Keratinocyte (primary cell): ENCODE measurements at regions not wholly inside any gene's neighbourhood (a gene's known extent, or its start where the extent isn't known, plus 50 kb on each side); places are given as distances from the start of the nearest gene placed in this dataset.

Experiments
- DNase-seq: peaks from one replicate; pipeline ENCODE4 v3.0.0-alpha.2; 2011; ENCODE audit warnings: low read depth, missing footprints, low spot score
- FAIRE-seq: peaks from 2 replicates; lab custom pipeline; 2011; peaks lifted over from hg19 to GRCh38; lab: Jason Lieb, UNC
- H2AFZ ChIP-seq: 2 replicates; pipeline ENCODE4 v1.6.0; 2012; ENCODE audit warnings: low read length, control low read depth, inconsistent platforms; ENCODE audit not compliant: control insufficient read depth
- H3K27ac ChIP-seq: 2 replicates; pipeline ENCODE4 v1.5.1; 2011; ENCODE audit warnings: low read length; ENCODE audit not compliant: control insufficient read depth, insufficient read depth
- H3K27me3 ChIP-seq: 3 replicates; pipeline ENCODE4 v1.6.0; 2011; ENCODE audit warnings: low read length; ENCODE audit not compliant: control insufficient read depth, insufficient read depth; ENCODE audit errors: extremely low read depth
- H3K36me3 ChIP-seq, 2 experiments: 2 replicates in 1 of 2; 3 replicates in 1 of 2; pipeline ENCODE4 v1.5.1; 2011; ENCODE audit warnings: low read length in 2 of 2, mild to moderate bottlenecking in 1 of 2; ENCODE audit not compliant: control insufficient read depth in 2 of 2, insufficient read depth in 2 of 2; ENCODE audit errors: extremely low read depth in 1 of 2
- H3K4me1 ChIP-seq: 3 replicates; pipeline ENCODE4 v1.5.1; 2011; ENCODE audit warnings: low read length; ENCODE audit not compliant: control insufficient read depth, insufficient read depth; ENCODE audit errors: extremely low read depth
- H3K4me2 ChIP-seq: 3 replicates; pipeline ENCODE4 v1.6.0; 2011; ENCODE audit warnings: low read depth, low read length; ENCODE audit not compliant: control insufficient read depth, insufficient read depth; ENCODE audit errors: extremely low read depth
- H3K4me3 ChIP-seq, 3 experiments: fragments of 200-600 bp in 1 of 3; sonication (generic) in 1 of 3; 2 replicates in 2 of 3; 3 replicates in 1 of 3; pipeline ENCODE4 v1.5.1; 2011 to 2016; ENCODE audit warnings: low read length in 3 of 3, mild to moderate bottlenecking in 3 of 3, control low read depth in 2 of 3, inconsistent platforms in 1 of 3, low read depth in 1 of 3, mixed read lengths in 1 of 3, mixed run types in 1 of 3, moderate library complexity in 1 of 3; ENCODE audit not compliant: control insufficient read depth in 2 of 3, insufficient read depth in 2 of 3; ENCODE audit errors: extremely low read depth in 1 of 3
- H3K79me2 ChIP-seq: 2 replicates; pipeline ENCODE4 v1.6.0; 2012; ENCODE audit warnings: low read length; ENCODE audit not compliant: control insufficient read depth, insufficient read depth
- H3K9ac ChIP-seq: 3 replicates; pipeline ENCODE4 v1.6.0; 2011; ENCODE audit warnings: low read length; ENCODE audit not compliant: control insufficient read depth, insufficient read depth; ENCODE audit errors: extremely low read depth
- H3K9me1 ChIP-seq: 3 replicates; pipeline ENCODE4 v1.6.0; 2011; ENCODE audit warnings: low read length; ENCODE audit not compliant: control insufficient read depth, insufficient read depth; ENCODE audit errors: extremely low read depth
- H3K9me3 ChIP-seq: 2 replicates; pipeline ENCODE4 v1.5.1; 2012; ENCODE audit warnings: low read depth, low read length; ENCODE audit not compliant: control insufficient read depth
- H4K20me1 ChIP-seq: 3 replicates; pipeline ENCODE4 v1.6.0; 2011; ENCODE audit warnings: low read length; ENCODE audit not compliant: control insufficient read depth, insufficient read depth; ENCODE audit errors: extremely low read depth
- CTCF ChIP-seq, 3 experiments: IDR thresholded peaks in 1 of 3; conservative IDR thresholded peaks in 1 of 3; optimal IDR thresholded peaks in 1 of 3; 2 replicates in 2 of 3; 3 replicates in 1 of 3; pipeline versions ENCODE3 to v1.5.1; 2011; ENCODE audit warnings: low read length in 3 of 3, mild to moderate bottlenecking in 3 of 3, moderate library complexity in 2 of 3, control low read depth in 1 of 3, inconsistent platforms in 1 of 3; ENCODE audit not compliant: insufficient read depth in 2 of 3; ENCODE audit errors: extremely low read depth in 1 of 3
- EZH2 ChIP-seq: IDR thresholded peaks from one replicate; pipeline ENCODE4 v1.6.1; 2012; ENCODE audit warnings: inconsistent platforms, mild to moderate bottlenecking, low read length, moderate library complexity
- dilution Hi-C: fragments of 300-500 bp; cut with MboI; formaldehyde crosslinking; loops from one replicate; pipeline ENCODE4 v1.7.0; 2020; ENCODE audit warnings: low sequenced_read_pairs; ENCODE audit not compliant: extremely low pct_ligation_motif_present

GRCh38 chr5:51476431-51476830, 93.2 kb downstream of the ISL1 start:
- Histone ChIP-seq H3K9me1 (no peaks in the 10 kb centered on the region), H3K9ac (no peak overlapping the region), H3K79me2 (no peaks in the 10 kb centered on the region), H3K4me2 (no peak overlapping the region), H2AFZ (no peak overlapping the region), H3K36me3 (no peaks in the 10 kb centered on the region), H4K20me1 (no peaks in the 10 kb centered on the region), H3K4me3 (no peak overlapping the region), H3K4me1 (no peaks in the 10 kb centered on the region), H3K27ac (no peak overlapping the region), H3K9me3 (no peaks in the 10 kb centered on the region), H3K27me3 (no peaks in the 10 kb centered on the region)
- dilution Hi-C loops, result no loop called here
- TF ChIP-seq EZH2 (no peak), CTCF (optimal IDR thresholded peaks at IDR 0.05 in 1 of 3, IDR thresholded peaks at IDR 0.05 in 1 of 3, conservative IDR thresholded peaks at IDR 0.05 in 1 of 3; ENCODE audit: extremely low read depth in 1 of 3, insufficient read depth in 2 of 3, low read length in 3 of 3) (no peak)
- no peak for FAIRE-seq
- no peak for DNase-seq

- Histone ChIP-seq H3K4me1 (peaks cover 5% of the 10 kb centered on the region), H3K27me3 (no peaks in the 10 kb centered on the region), H3K9me3 (no peaks in the 10 kb centered on the region), H3K4me2 (no peak overlapping the region), H3K9me1 (no peaks in the 10 kb centered on the region), H3K36me3 (no peaks in the 10 kb centered on the region), H3K27ac (no peak overlapping the region), H3K9ac (no peak overlapping the region), H3K4me3 (no peak overlapping the region), H2AFZ (no peak overlapping the region), H4K20me1 (no peaks in the 10 kb centered on the region), H3K79me2 (no peaks in the 10 kb centered on the region)
- DNase-seq (no peak), FAIRE-seq (no peak)
- TF ChIP-seq CTCF (optimal IDR thresholded peaks at IDR 0.05 in 1 of 3, IDR thresholded peaks at IDR 0.05 in 1 of 3, conservative IDR thresholded peaks at IDR 0.05 in 1 of 3; ENCODE audit: extremely low read depth in 1 of 3, insufficient read depth in 2 of 3, low read length in 3 of 3) (no peak), EZH2 (no peak)
- dilution Hi-C loops, result no loop called here
These were observed 96.6 kb downstream of the ISL1 start for GRCh38 chr5:51479840-51480239.
